Fibroblast of skin of right quadriceps (primary cell): ENCODE measurements at regions not wholly inside any gene's neighbourhood (a gene's known extent, or its start where the extent isn't known, plus 50 kb on each side); places are given as distances from the start of the nearest gene placed in this dataset.

Experiments used
- DNase-seq: peaks from one replicate; pipeline ENCODE4 v3.0.0-alpha.2; 2013

DNA sequence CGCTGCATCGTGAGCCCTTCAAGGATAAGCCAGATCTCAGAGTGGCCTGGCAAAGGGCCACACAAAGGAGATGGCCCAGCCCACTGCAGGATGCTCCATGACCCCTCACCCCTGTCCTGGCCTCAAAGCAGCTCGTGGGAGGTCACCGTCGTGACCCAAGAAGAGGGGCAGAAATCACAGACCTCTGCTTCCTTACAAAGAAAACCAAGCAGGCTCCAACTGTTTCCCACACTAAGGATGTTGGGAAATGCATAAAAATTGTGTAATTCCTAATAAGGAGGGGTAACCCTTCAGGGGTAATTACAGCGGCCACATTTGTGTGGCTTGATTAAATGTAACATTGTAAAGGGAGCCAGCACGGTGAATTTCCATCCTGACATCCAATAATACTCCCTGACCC lies 102.3 kb downstream of the BOD1L2 start:
- DNase-seq = no peak

DNA sequence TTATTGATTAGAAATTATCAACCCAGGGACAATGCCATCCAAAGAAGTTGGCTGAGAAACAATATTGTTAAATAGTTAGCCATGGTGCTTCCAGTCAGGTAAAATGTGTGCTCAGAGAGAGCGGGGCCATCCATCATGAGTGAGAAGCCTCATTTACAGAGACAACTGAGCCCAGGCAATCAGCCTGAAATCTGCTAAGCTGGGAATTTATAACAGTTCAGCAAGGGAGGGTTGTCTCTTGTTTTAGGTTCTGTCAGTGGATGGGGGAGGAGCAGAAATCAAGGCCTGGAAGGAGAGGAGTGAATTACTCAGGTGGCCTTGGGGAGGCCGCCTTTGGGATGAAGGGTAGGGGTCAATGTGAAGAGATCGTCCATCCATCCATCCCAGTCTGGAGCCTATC lies 102.5 kb upstream of the ST8SIA3 start:
- DNase-seq = no peak

DNA sequence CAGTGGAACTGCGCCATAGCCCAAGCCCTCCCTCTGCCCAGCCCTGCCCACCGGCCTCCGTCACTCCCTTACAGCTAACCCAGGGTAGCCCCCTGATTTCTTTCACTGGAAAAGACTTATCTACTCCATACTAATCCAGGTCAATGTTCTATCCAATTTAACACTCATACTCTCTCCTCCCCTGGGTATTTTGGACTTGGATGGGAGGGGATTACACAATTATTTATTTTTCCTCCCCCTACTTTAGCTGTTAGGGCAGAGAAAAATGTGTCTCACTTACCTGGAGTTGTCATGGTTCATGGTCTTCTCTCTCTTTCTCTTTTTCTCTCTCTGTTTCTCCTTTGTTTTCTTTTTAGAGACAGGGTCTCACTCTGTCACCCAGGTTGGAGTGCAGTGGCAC lies 100.6 kb upstream of the ST8SIA3 start:
- no peak for DNase-seq

DNA sequence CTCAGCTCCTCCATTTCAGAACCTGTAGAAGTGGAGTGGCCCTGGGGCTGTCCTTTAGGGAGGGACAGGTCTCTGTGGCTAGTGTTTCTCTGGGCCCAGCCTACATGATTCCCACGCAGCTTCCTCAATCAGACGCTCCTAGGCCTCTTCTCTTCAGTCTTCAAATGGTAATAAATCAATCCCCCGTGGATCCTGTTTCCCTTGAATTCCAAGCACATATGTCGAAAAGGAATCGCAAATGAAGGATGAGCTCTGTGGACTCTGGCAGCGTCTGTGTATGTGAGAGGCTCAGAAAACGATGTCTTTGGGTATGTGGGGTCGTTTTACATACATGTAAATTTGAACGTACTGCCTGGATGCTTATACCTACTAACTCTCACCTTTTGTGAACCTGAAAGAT lies 98.5 kb upstream of the ST8SIA3 start:
- no peak for DNase-seq

DNA sequence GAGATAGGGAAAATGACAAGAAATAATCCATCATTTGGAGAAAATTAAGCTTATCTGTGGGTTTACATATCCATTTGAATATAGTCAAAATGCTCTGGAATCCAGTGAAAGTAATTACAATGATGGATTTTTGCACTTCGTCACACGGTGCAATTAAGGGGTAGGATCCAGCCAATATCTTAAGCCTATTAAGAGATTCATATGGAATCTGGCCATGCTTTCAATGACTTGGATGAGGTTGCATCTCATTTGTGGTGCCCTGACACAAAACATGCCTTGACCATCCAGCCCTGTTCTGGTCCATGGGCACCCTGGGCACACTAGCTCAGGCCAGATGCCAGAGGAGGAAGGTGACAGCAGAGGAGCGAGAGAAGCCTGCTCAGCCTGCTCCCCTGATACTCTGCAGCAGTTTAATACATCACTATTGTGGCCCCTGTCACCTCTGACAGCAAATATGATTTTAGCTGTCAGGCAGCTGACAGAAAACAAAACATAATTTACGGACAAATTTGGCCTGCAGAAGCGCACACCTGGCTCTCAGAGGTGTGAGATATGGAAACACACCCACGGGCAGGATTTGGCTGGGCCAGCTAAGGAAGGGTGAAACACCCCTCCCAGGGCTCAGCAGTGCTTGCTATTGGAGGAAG lies 94.1 kb upstream of the ST8SIA3 start:
- DNase-seq = no peak

DNA sequence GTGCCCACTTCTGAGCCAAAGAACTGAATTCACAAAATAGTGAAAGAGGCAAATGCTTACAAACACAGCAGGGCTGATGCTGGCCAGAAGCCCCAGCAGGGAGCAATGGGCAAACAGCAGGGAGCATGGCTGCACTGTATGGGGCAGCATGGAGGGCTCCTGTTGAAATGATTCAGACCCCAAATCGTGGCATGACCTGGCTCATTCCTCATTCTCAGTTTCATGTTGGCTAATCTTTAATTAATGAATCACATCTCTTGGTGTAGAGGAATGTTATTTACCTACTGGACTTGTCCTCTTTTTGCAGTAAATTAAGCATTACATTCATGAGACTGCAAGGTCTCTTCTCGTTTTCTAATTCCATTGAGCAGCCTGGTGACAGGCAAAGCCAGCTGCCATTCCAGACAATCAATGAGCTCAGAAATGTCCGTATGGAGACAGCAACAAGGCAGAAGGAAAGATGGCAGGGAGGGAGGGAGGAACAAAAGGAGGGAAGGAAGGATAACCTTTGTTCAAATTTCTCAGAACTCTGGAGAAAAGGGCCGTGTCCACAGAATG lies 84.9 kb upstream of the ST8SIA3 start:
- no peak for DNase-seq

DNA sequence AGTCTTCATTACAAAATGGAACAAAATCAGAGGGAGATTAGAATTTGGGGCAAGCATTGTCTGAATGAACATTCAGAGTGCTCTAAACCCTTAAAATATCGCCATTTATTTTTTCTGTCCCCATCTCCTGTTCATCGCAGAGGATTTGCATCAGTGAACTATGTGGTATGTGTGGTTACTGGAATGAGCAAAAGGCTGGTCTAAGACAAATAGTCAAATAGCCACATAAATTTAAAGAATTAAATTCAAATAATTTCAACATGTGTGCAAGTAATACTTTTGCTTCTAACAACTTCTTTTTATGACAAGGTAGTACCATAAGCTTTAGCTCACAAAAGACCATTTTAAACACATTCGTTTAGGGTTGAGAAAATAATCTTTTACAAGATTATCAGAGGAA lies 82.6 kb upstream of the ST8SIA3 start:
- DNase-seq = no peak

DNA sequence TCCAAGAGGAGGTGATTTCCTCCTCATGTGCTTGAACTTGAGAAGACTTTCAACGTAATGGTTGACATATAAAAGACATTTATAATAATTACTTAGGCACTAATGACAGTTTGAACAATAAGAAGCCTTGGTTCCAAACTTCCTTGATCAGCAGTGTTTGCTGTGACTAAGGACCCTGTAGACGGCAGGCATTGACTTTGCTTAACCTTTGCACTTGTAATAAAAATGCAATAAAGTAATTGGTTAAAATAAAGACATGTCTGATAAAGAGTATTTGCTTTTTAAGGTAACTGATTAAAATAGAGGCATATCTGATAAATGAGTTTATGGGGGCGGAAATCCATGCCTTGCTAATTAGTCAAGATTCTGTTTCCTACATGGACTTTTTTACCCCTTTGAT lies 82.2 kb upstream of the ST8SIA3 start:
- no peak for DNase-seq

DNA sequence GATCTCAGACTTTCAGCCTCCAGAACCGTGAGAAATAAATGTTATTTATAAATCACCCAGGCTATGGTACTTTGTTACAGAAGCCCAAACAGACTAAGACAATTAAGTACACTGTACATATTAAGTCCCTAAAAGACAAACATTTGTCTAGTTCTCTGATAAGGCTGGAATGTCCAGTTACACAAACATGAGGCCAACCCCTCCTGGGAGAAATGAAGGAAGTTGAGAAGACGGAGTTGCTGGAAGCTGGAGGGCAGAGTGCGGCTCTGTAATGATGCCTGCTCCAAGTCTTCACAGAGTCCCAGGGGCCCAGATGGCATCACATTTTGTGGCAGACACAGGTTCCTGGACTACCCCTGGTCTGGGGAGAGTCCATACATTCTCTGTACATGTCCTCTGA lies 79.2 kb upstream of the ST8SIA3 start:
- no peak for DNase-seq

DNA sequence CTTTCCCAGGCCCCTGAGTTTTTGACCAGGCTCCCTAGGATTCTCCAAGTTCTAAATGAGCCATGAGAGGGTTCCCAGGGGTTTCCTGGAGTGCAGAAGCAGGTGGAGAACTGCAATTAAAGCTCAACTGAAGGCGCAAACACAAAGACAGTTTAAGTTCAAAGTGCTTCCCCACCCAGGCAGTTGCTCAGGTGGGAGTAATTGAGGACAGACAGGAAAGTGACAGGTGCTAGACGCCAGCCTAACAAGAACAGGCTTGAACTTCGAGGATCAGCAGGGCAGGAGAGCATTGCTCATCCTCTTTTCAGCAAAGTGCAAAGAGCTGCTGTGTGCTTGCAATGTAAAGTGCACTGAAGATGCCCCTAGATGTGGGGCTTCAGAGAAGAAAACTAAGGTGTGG lies 77.2 kb upstream of the ST8SIA3 start:
- no peak for DNase-seq

DNA sequence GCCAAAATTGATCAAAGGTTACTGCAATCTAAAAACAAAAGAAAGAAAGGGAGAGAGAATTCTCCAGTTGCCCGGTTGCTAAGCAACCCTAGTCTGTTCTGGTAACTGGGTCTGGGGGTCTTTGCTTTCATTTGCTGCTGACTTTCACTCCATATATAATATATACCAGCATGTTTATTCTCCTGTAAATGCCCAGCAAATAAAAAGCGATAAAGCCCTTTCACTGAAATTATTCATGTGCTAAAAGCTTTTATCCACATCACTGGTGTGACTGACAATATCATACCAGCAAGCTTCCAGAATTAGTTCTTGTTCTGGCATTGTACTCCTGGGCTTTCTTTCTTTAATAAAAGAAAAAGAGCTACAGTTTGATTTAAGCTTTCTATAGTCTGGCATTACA lies 75.5 kb upstream of the ST8SIA3 start:
- DNase-seq = no peak

DNA sequence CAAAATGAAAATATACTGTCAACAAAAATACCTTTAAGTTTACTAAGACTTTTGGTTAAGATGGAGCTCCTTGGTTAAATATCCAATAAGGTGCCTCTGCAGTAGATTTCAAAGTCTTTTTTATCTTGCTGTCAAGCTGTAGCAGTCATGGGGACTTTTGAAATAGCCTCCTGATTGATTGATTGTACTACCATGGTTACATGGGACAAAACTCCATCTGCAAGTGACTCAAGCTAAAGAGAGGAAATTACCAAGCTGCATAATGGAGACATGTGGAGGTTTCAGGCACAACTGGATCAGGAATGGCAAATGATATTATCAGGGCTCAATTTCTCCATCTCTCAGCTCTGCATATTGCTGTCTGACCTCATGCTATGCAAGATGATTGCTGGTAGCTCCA lies 73.4 kb upstream of the ST8SIA3 start:
- DNase-seq = no peak

DNA sequence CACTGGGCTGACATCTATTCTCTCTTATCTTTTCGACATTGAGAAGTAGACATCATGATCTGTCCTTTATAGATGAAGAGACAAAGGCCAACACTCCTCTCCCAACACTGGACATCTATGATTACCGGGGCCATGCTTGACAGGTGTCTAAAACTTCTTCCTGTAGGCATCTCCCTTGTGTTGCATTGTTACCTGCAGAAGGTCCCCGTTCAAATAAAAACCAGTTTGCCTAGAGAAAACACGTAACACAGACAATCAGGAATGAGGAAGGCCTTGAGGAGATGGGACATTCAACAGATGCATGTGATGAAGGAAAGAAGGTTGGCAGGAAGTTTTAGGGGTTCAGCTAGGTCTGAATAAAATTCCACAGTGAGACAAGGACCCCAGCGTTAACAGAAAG lies 70.8 kb upstream of the ST8SIA3 start:
- DNase-seq = no peak

DNA sequence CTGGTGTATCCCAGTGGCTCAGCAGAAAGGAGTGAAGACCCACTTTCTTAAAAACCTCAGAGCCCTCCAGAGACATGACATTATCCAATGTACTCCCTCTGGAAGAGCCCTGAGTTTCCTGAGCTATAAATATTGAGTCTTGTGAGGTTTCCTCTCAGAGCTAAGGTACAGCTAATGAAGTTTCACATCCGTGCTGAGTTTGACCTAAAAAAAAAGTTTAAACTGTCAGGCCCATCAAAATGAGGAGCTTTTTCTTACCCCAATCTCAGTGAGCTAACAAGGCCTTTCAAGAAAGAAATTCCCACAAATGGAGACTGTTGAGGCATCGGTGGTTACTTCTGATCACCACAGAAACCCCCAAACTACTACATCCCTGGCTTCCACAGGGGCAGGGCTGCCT lies 65.4 kb upstream of the ST8SIA3 start:
- DNase-seq = no peak

DNA sequence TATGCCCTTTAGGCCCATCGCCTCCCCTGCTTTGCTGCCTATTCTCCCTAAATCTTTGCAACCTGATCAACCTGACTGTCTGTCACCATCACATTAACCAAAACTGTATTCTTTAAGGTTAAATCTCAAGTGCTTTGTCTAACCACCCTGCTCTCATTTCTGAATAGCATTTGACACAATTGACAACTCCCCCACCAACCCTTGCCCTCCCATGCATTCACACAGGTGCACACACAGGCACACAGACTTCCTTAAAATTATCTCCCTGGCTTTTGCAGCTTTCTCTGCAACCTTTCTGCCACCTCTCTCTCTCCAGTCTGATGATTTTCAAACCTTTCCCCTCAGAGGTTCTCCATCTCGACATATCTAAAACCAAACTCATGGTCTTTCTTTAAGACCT lies 64.6 kb upstream of the ST8SIA3 start:
- DNase-seq = no peak

DNA sequence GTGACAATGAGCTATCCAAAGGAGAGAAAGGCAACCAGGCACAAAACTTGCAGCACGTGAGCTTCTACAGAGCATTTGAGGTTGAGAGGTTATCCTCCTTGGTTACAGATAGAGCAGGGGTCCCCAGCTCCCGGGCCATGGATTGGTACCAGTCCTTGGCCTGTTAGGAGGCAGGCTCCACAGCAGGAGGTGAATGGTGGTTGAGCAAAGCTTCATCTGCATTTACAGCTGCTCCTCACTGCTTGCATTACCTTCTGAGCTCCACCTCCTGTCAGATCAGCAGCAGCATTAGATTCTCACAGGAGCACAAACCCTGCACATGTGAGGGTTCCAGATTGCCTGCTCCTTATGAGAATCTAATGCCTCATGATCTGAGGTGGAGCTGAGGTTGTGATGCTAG lies 57.8 kb upstream of the ST8SIA3 start:
- no peak for DNase-seq

DNA sequence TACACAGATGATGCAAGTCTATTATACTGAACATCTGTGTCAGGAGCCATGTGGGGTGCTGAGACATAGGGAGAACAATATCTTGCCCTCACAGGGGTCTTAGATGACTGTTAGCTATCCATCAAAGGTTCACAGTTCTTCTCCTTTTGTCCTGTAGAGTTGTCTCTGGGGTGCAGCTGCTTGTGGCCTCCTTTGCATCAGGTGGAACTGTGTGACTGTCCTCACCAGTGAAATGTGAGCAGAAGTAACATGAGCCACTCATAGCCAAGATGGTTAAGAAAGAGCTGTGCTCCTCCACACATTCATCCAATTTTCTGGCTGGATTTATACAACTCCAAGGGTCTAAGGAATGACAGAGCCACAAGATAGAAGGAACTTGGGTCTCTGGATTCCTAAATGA lies 56.0 kb upstream of the ST8SIA3 start:
- no peak for DNase-seq

DNA sequence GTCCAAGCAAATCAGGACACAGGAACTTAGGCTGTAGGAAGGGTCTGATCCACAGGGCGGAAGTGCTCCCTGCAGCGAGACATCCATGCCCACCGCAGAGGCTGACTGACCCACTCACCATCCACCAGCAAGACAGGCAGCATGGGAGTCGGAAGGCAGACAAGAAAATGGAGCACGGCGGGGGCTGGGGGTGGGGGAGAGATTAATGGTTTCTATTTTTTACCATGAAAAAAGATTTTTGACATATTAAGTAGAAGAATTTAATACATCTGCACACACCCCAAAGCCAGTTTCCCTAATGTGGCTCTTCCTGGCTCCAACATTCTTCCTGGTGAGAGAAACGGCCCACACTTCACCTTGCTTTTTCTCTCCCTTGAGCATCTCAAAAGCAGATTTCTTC lies 55.1 kb upstream of the ST8SIA3 start:
- DNase-seq = no peak

DNA sequence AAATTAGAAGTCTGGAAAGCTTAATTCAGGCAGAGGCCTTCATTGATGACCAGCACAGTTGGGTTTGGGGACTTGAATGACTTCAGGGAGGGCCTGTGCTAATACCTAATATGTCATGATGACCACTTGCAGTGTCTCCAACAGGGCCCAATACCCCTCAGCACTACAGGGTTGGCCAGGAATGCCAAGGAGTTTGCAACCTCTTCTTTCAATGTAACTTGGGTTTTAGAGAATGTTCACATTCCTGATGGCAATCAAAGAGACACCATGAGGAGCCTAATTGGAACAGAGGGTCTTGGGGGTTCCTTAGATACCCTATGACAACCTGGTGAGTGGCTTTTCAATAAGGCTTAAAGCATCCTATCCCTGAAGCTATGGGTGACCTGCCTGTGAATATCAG lies 52.4 kb upstream of the ST8SIA3 start:
- DNase-seq = no peak

DNA sequence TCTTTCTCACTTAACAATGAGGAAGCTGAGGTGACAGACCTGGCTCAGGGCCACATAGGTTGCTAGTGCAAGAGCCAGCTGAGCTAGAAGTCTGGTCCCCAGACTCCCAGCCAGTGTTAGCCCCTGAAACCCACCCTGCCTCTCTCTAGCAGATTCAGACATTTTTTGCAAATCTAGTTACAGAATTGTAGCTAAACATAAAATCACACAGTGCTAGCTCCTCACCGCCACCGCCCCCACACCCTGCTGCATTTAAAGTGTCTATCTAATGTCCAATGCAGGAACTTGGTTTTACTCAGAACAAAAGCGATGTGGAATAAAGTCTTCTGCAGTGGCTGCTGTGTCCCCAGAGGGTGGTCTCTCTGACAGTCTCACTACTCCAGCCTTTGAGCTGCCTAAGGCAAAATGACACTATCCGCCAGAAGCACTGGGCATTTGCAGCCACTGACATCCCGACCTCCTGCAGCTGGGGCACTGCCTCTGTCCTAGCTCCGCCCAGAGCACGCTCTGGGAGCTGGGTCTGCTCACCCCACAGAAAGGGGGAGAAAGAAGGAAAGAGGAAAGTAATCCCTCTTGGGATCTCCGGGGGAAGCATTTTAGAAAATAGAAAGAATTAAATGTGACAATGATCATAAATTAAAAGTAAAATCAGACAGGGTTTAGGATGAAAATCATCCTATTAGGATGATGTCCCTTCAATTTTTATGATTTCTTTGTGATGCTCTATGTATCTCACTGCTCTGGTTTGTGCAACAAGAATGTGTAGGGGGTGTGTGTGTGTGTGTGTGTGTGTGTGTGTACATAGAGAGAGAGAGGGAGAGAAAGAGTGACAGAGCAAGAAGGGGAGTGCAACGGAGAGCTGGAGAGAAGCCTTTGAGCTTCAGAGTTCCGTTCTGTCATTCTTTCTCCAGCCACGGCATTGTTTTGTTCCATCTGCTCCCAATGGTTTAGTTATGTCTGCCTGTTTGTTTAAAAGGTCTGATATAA lies 50.5 kb upstream of the ST8SIA3 start:
- DNase-seq = no peak
